Spleen (tissue), 7 donors: ENCODE measurements at regions not wholly inside any gene's neighbourhood (a gene's known extent, or its start where the extent isn't known, plus 50 kb on each side); places are given as distances from the start of the nearest gene placed in this dataset.

ENCODE experiments used
- POLR2AphosphoS5 ChIP-seq, 3 donors: sonication (generic); formaldehyde crosslinking; IDR thresholded peaks; one replicate each; pipeline ENCODE4 v1.5.1; 2017; ENCODE audit warnings: antibody characterized with exemption in 3 of 3
- TF ChIP-seq, protein P1 (sequence below), 11 experiments: fragments of 200-600 bp in 7 of 11; fragments of 450-650 bp in 4 of 11; sonication (generic) in 4 of 11; IDR thresholded peaks in 8 of 11; conservative IDR thresholded peaks in 3 of 11; 1 replicate in 7 of 11; 2 replicates in 4 of 11; pipeline versions ENCODE4 v1.4.0 to v1.8.0; 2016 to 2021; ENCODE audit warnings: antibody characterized with exemption in 11 of 11, inconsistent platforms in 4 of 11, mild to moderate bottlenecking in 1 of 11
- donor health status: DM: no; HTN: no; CAD: no; lungs with moderate emphysema.
- donor health status: DM: no; HTN: no; CAD: no.
- donor health status: DM: no; HTN: no; CAD: no.

GRCh38 chr6:17227403-17227802, 53.8 kb upstream of the RBM24 start:
- TF ChIP-seq, protein P1, sequence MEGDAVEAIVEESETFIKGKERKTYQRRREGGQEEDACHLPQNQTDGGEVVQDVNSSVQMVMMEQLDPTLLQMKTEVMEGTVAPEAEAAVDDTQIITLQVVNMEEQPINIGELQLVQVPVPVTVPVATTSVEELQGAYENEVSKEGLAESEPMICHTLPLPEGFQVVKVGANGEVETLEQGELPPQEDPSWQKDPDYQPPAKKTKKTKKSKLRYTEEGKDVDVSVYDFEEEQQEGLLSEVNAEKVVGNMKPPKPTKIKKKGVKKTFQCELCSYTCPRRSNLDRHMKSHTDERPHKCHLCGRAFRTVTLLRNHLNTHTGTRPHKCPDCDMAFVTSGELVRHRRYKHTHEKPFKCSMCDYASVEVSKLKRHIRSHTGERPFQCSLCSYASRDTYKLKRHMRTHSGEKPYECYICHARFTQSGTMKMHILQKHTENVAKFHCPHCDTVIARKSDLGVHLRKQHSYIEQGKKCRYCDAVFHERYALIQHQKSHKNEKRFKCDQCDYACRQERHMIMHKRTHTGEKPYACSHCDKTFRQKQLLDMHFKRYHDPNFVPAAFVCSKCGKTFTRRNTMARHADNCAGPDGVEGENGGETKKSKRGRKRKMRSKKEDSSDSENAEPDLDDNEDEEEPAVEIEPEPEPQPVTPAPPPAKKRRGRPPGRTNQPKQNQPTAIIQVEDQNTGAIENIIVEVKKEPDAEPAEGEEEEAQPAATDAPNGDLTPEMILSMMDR (IDR thresholded peaks at IDR 0.05 in 8 of 11, conservative IDR thresholded peaks at IDR 0.05 in 3 of 11), result no peak
- no peak for TF ChIP-seq POLR2AphosphoS5 (IDR thresholded peaks at IDR 0.05)
